ENCODE measurements at regions not wholly inside any gene's neighbourhood (a gene's known extent, or its start where the extent isn't known, plus 50 kb on each side); places are given as distances from the start of the nearest gene placed in this dataset.

DNA sequence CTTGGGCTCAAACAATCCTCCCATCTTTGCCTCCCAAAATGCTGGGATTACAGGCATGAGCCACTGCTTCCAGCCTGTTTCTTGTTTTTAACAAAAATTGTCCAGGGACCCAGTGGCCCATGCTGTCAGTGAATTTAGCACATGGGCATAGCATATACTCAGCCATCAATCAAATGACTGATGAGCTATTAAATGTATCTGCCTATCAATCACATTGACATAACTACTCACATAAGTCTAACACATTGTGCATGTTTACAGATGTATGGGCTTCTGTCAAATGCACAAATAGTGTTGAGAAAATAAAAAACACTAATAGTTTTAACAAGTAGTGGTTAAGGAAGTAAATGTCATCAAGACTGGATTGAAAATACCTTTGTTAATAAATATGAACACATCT is 249.4 kb downstream of the COX18 start:
- no peak overlapping the region for H3K4me3 ChIP-seq (replicated peaks in 1 of 2; ENCODE audit: low read depth in 1 of 2, low read length in 2 of 2)
- ATAC-seq (no peak), DNase-seq (ENCODE audit: low read depth, low spot score) (no peak)
- no peak overlapping the region for H3K9ac ChIP-seq (ENCODE audit: low read length)
- H3K27me3 ChIP-seq (ENCODE audit: insufficient read depth, low read length): no peaks in the 10 kb centered on the region
- no peaks in the 10 kb centered on the region for H3K9me3 ChIP-seq (ENCODE audit: control insufficient read depth in 1 of 2, insufficient read depth in 1 of 2, low read depth in 1 of 2, low read length in 2 of 2)
- no peaks in the 10 kb centered on the region for H3K36me3 ChIP-seq (ENCODE audit: control insufficient read depth in 1 of 2, insufficient read depth in 2 of 2, low read length in 2 of 2)
- ChIA-PET CTCF (no interaction called here), RAD21 (ENCODE audit: low non-redundant PET in 1 of 2, low total read pairs in 2 of 2, uncharacterized antibody in 2 of 2, unreplicated experiment in 2 of 2) (no interaction called here), POLR2A (no interaction called here)
- no TSS peak for BruUV-seq (replicated peaks)
- no peaks in the 10 kb centered on the region for H4K20me1 ChIP-seq (ENCODE audit: insufficient read depth)
- no peaks in the 10 kb centered on the region for H3K4me1 ChIP-seq (ENCODE audit: control insufficient read depth in 1 of 2, insufficient read depth in 2 of 2, low read length in 2 of 2)
- H2AFZ ChIP-seq (ENCODE audit: low read depth, low read length, poor library complexity, severe bottlenecking): no peak overlapping the region
- intact Hi-C loops (cut with micrococcal nuclease): no loop called here
- H3K79me2 ChIP-seq (ENCODE audit: insufficient read depth, low read length): no peaks in the 10 kb centered on the region
- no peaks in the 10 kb centered on the region for H3K9me2 ChIP-seq (ENCODE audit: insufficient read depth)
- no peak overlapping the region for H3K4me2 ChIP-seq (ENCODE audit: low read length)
- no peak overlapping the region for H3K27ac ChIP-seq (ENCODE audit: low read depth, low read length)
- no peak for TF ChIP-seq POLR2A (IDR thresholded peaks at IDR 0.05; ENCODE audit: borderline replicate concordance, extremely low read depth, insufficient read depth, insufficient read length)
- TF ChIP-seq RAD21 (IDR thresholded peaks at IDR 0.05; ENCODE audit: low read depth): no peak
- no peak for TF ChIP-seq EGR1 (IDR thresholded peaks at IDR 0.05; ENCODE audit: low read depth)
- TF ChIP-seq EZH2 (IDR thresholded peaks at IDR 0.05): no peak
- no peak for TF ChIP-seq CEBPB (IDR thresholded peaks at IDR 0.05; ENCODE audit: low read depth)
- no peak for TF ChIP-seq POLR2AphosphoS5 (IDR thresholded peaks at IDR 0.05; ENCODE audit: low read depth, low read length)
- TF ChIP-seq, protein P1, sequence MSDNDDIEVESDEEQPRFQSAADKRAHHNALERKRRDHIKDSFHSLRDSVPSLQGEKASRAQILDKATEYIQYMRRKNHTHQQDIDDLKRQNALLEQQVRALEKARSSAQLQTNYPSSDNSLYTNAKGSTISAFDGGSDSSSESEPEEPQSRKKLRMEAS (IDR thresholded peaks at IDR 0.05): no peak
- TF ChIP-seq, protein P2, sequence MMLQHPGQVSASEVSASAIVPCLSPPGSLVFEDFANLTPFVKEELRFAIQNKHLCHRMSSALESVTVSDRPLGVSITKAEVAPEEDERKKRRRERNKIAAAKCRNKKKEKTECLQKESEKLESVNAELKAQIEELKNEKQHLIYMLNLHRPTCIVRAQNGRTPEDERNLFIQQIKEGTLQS (IDR thresholded peaks at IDR 0.05): no peak
- TF ChIP-seq, protein P3, sequence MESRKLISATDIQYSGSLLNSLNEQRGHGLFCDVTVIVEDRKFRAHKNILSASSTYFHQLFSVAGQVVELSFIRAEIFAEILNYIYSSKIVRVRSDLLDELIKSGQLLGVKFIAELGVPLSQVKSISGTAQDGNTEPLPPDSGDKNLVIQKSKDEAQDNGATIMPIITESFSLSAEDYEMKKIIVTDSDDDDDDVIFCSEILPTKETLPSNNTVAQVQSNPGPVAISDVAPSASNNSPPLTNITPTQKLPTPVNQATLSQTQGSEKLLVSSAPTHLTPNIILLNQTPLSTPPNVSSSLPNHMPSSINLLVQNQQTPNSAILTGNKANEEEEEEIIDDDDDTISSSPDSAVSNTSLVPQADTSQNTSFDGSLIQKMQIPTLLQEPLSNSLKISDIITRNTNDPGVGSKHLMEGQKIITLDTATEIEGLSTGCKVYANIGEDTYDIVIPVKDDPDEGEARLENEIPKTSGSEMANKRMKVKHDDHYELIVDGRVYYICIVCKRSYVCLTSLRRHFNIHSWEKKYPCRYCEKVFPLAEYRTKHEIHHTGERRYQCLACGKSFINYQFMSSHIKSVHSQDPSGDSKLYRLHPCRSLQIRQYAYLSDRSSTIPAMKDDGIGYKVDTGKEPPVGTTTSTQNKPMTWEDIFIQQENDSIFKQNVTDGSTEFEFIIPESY (IDR thresholded peaks at IDR 0.05; ENCODE audit: extremely low read depth, insufficient replicate concordance, low read length): no peak
- TF ChIP-seq JUND (IDR thresholded peaks at IDR 0.05): no peak

Measured in HCT116 (cell line).